IMR-90 (cell line): ENCODE measurements at regions not wholly inside any gene's neighbourhood (a gene's known extent, or its start where the extent isn't known, plus 50 kb on each side); places are given as distances from the start of the nearest gene placed in this dataset.

Experiments used
- ATAC-seq: fragments of 200-7000 bp; cut with Tn5 transposase; 2 replicates; pipeline ENCODE4 v1.9.1; 2020; ENCODE audit warnings: low read depth, mild to moderate bottlenecking, moderate library complexity
- BruUV-seq: library from RNA; stranded (reverse); fragments of 400-500 nt; replicated peaks from 2 replicates; lab custom pipeline; 2021; lab: Mats Ljungman, UMichigan
- CTCF ChIA-PET: fragments of 300-600 bp; formaldehyde crosslinking; extraction: SDS; loops from one replicate; lab custom pipeline; 2021; ENCODE audit warnings: antibody characterized with exemption; lab: Yijun Ruan, JAX
- POLR2A ChIA-PET: fragments of 300-600 bp; sonication (Branson Sonifier 250); formaldehyde crosslinking; loops from one replicate; lab custom pipeline; 2022; ENCODE audit warnings: antibody characterized with exemption; ENCODE audit not compliant: unreplicated experiment; lab: Charles Lee
- DNase-seq: peaks from one replicate; pipeline ENCODE4 v3.0.0; 2013
- H2AFZ ChIP-seq: replicated peaks from 2 replicates; pipeline ENCODE3; 2013; ENCODE audit warnings: low read length, mild to moderate bottlenecking; ENCODE audit not compliant: poor library complexity
- H2AK5ac ChIP-seq: 2 replicates; pipeline ENCODE4 v1.6.1; 2013; ENCODE audit warnings: low read depth, low read length, inconsistent platforms
- H2AK9ac ChIP-seq: replicated peaks from 2 replicates; pipeline ENCODE3; 2013; ENCODE audit warnings: mild to moderate bottlenecking, low read depth, low read length, moderate library complexity; ENCODE audit not compliant: poor library complexity
- H2BK120ac ChIP-seq: 2 replicates; pipeline ENCODE4 v1.6.1; 2013; ENCODE audit warnings: low read depth, low read length, inconsistent platforms
- H2BK15ac ChIP-seq: 3 replicates; pipeline ENCODE4 v1.6.1; 2013; ENCODE audit warnings: low read depth, low read length, inconsistent platforms
- H2BK20ac ChIP-seq: 2 replicates; pipeline ENCODE4 v1.6.1; 2013; ENCODE audit warnings: low read depth, mild to moderate bottlenecking, inconsistent platforms, low read length, moderate library complexity
- H2BK5ac ChIP-seq: 2 replicates; pipeline ENCODE4 v1.6.1; 2013; ENCODE audit warnings: mild to moderate bottlenecking, low read depth, low read length, inconsistent platforms; ENCODE audit not compliant: poor library complexity, severe bottlenecking
- H3K14ac ChIP-seq: replicated peaks from 2 replicates; pipeline ENCODE4 v1.6.1; 2013; ENCODE audit warnings: low read depth, low read length, inconsistent platforms
- H3K18ac ChIP-seq: 2 replicates; pipeline ENCODE4 v1.6.1; 2013; ENCODE audit warnings: low read depth, low read length, control low read depth
- H3K23ac ChIP-seq: 2 replicates; pipeline ENCODE4 v1.6.1; 2013; ENCODE audit warnings: low read depth, low read length, inconsistent platforms
- H3K27ac ChIP-seq: 2 replicates; pipeline ENCODE4 v1.5.1; 2013; ENCODE audit warnings: mild to moderate bottlenecking, control low read depth, low read length; ENCODE audit not compliant: insufficient read depth
- H3K27me3 ChIP-seq: 2 replicates; pipeline ENCODE4 v1.6.1; 2013; ENCODE audit warnings: low read length; ENCODE audit not compliant: control insufficient read depth, insufficient read depth
- H3K36me3 ChIP-seq: 2 replicates; pipeline ENCODE4 v1.6.1; 2013; ENCODE audit warnings: low read length, mixed read lengths; ENCODE audit not compliant: control insufficient read depth, insufficient read depth
- H3K4ac ChIP-seq: 2 replicates; pipeline ENCODE4 v1.6.1; 2013; ENCODE audit warnings: low read depth, low read length, inconsistent platforms
- H3K4me1 ChIP-seq: 2 replicates; pipeline ENCODE4 v1.6.1; 2013; ENCODE audit warnings: low read length, mixed read lengths; ENCODE audit not compliant: control insufficient read depth, insufficient read depth
- H3K4me2 ChIP-seq: 2 replicates; pipeline ENCODE4 v1.6.1; 2013; ENCODE audit warnings: low read depth, mild to moderate bottlenecking, control low read depth, low read length, moderate library complexity
- H3K4me3 ChIP-seq: 2 replicates; pipeline ENCODE4 v1.5.1; 2013; ENCODE audit warnings: low read depth, mild to moderate bottlenecking, control low read depth, low read length, moderate library complexity; ENCODE audit not compliant: insufficient read depth
- H3K56ac ChIP-seq: 2 replicates; pipeline ENCODE4 v1.6.1; 2013; ENCODE audit warnings: low read length, inconsistent platforms; ENCODE audit not compliant: insufficient read depth; ENCODE audit errors: extremely low read depth
- H3K79me1 ChIP-seq, 2 experiments: 2 replicates each; pipeline ENCODE4 v1.6.1; 2013; ENCODE audit warnings: low read length in 2 of 2, inconsistent platforms in 1 of 2, low read depth in 1 of 2
- H3K9ac ChIP-seq: 2 replicates; pipeline ENCODE4 v1.6.1; 2013; ENCODE audit warnings: low read depth, low read length, control low read depth
- H3K9me1 ChIP-seq: 2 replicates; pipeline ENCODE4 v1.6.1; 2013; ENCODE audit warnings: low read length, inconsistent platforms; ENCODE audit not compliant: insufficient read depth
- H3K9me3 ChIP-seq: 2 replicates; pipeline ENCODE4 v1.6.1; 2013; ENCODE audit warnings: low read length; ENCODE audit not compliant: control insufficient read depth, insufficient read depth
- H4K20me1 ChIP-seq: 2 replicates; pipeline ENCODE4 v1.6.1; 2013; ENCODE audit warnings: low read length, inconsistent platforms; ENCODE audit not compliant: insufficient read depth
- H4K5ac ChIP-seq: 2 replicates; pipeline ENCODE4 v1.6.1; 2013; ENCODE audit warnings: mild to moderate bottlenecking, low read depth, low read length, control low read depth
- H4K8ac ChIP-seq, 2 experiments: 2 replicates each; pipeline ENCODE4 v1.6.1; 2013; ENCODE audit warnings: low read depth in 2 of 2, low read length in 2 of 2, control low read depth in 1 of 2, inconsistent platforms in 1 of 2
- H4K91ac ChIP-seq: 2 replicates; pipeline ENCODE4 v1.6.1; 2013; ENCODE audit warnings: low read depth, low read length, inconsistent platforms; ENCODE audit not compliant: insufficient read depth
- BHLHE40 ChIP-seq: fragments of 150-350 bp; IDR thresholded peaks from 2 replicates; pipeline ENCODE4 v1.6.1; 2016; ENCODE audit warnings: mild to moderate bottlenecking, low read depth, low read length
- CHD1 ChIP-seq: IDR thresholded peaks from 2 replicates; pipeline ENCODE4 v1.6.1; 2012; ENCODE audit warnings: low read depth, low read length, improper control_type of control experiment
- CTCF ChIP-seq: conservative IDR thresholded peaks from 2 replicates; pipeline ENCODE4 v1.5.1; 2012; ENCODE audit warnings: mild to moderate bottlenecking, low read depth, low read length, improper control_type of control experiment
- MAFK ChIP-seq: IDR thresholded peaks from 2 replicates; pipeline ENCODE4 v1.6.1; 2012; ENCODE audit warnings: low read depth, low read length, improper control_type of control experiment
- MAZ ChIP-seq: IDR thresholded peaks from 2 replicates; pipeline ENCODE4 v1.6.1; 2012; ENCODE audit warnings: low read depth, mild to moderate bottlenecking, low read length, improper control_type of control experiment, moderate library complexity, borderline replicate concordance
- WGBS, 2 experiments: methylation state at CpG; one replicate each; pipeline versions ENCODE4 v1.1.5 to v1.1.7; 2013; ENCODE audit warnings: missing lambda C conversion rate in 2 of 2; ENCODE audit not compliant: insufficient read length in 1 of 2; ENCODE audit errors: extremely low coverage in 2 of 2; 5-methylcytosine and 5-hydroxymethylcytosine counted together
- dilution Hi-C: fragments of 300-500 bp; cut with HindIII; formaldehyde crosslinking; loops from one replicate; pipeline ENCODE4 v1.14.3; 2018; ENCODE audit warnings: low sequenced_read_pairs; ENCODE audit not compliant: unreplicated experiment
- in situ Hi-C: fragments of 300-500 bp; cut with MboI; formaldehyde crosslinking; loops from 3 replicates; pipeline ENCODE4 v1.14.3; 2019; ENCODE audit warnings: low sequenced_read_pairs, inconsistent platforms, mixed read lengths
- intact Hi-C: fragments of 100-400 bp; cut with micrococcal nuclease; formaldehyde crosslinking; loops from 2 replicates; pipeline ENCODE4 v1.10.0; 2022

GRCh38 chr6:33944686-33945411, 141.0 kb upstream of the MLN start:
- no peaks in the 10 kb centered on the region for H3K9me3 ChIP-seq
- in situ Hi-C loops: no loop called here
- ChIA-PET CTCF (no interaction called here), POLR2A (no interaction called here)
- H2BK15ac ChIP-seq: no peak overlapping the region
- H4K91ac ChIP-seq: no peak overlapping the region
- 77% methylated on average over 7 of the region's 22 CpGs; no CpG with 5 or more reads in 1 of the 2 experiments for WGBS, 2 experiments
- no peaks in the 10 kb centered on the region for H3K9me1 ChIP-seq
- H4K20me1 ChIP-seq: no peaks in the 10 kb centered on the region; the same call in 1 of the 2 replicates
- no peak overlapping the region for H2AK5ac ChIP-seq
- H3K4me3 ChIP-seq: no peak overlapping the region
- H3K18ac ChIP-seq: no peak overlapping the region
- H3K27ac ChIP-seq: no peak overlapping the region
- H3K56ac ChIP-seq: no peak overlapping the region
- no TSS peak for BruUV-seq
- no peak for TF ChIP-seq MAZ
- no peak for TF ChIP-seq MAFK
- no peak for TF ChIP-seq CTCF
- TF ChIP-seq CHD1: no peak
- TF ChIP-seq BHLHE40: no peak
- no peak overlapping the region for H3K23ac ChIP-seq
- no peaks in the 10 kb centered on the region for H3K79me1 ChIP-seq
- peaks cover 57% of the 10 kb centered on the region for H3K27me3 ChIP-seq
- no peak overlapping the region for H3K9ac ChIP-seq
- H2AFZ ChIP-seq: no peak overlapping the region
- dilution Hi-C loops: no loop called here
- H2AK9ac ChIP-seq: no peak overlapping the region
- no peak for DNase-seq
- no peak overlapping the region for H3K4me2 ChIP-seq
- ATAC-seq: no peak
- no peak overlapping the region for H2BK5ac ChIP-seq
- H3K36me3 ChIP-seq: no peaks in the 10 kb centered on the region
- no peak overlapping the region for H2BK120ac ChIP-seq
- no peak overlapping the region for H2BK20ac ChIP-seq
- no peak overlapping the region for H4K8ac ChIP-seq
- no peak overlapping the region for H3K14ac ChIP-seq
- intact Hi-C loops: no loop called here
- H4K5ac ChIP-seq: no peak overlapping the region
- H3K4me1 ChIP-seq: no peaks in the 10 kb centered on the region
- no peak overlapping the region for H3K4ac ChIP-seq
